ENCODE measurements at regions not wholly inside any gene's neighbourhood (a gene's known extent, or its start where the extent isn't known, plus 50 kb on each side); places are given as distances from the start of the nearest gene placed in this dataset.

GRCh38 chr12:17381211-17381610, 708.8 kb downstream of the RERGL start:
- no peak for TF ChIP-seq CTCF (IDR thresholded peaks at IDR 0.05; ENCODE audit: low read length)
- TF ChIP-seq EZH2 (IDR thresholded peaks at IDR 0.05; ENCODE audit: borderline replicate concordance, low read length): no peak
